ENCODE measurements at regions not wholly inside any gene's neighbourhood (a gene's known extent, or its start where the extent isn't known, plus 50 kb on each side); places are given as distances from the start of the nearest gene placed in this dataset.

GRCh38 chr11:45031912-45032519, 81.3 kb upstream of the TP53I11 start:
- peak in 1 of 2 experiments; percentile 35 for DNase-seq (ENCODE audit: low read depth in 1 of 2, low spot score in 1 of 2)
- Histone ChIP-seq H3K27me3 (ENCODE audit: insufficient read depth, poor library complexity, severe bottlenecking) (no peaks in the 10 kb centered on the region), H3K27ac (replicated peaks) (no peak overlapping the region), H3K4me3 (replicated peaks; ENCODE audit: insufficient read depth, low read length) (no peak overlapping the region)
- TF ChIP-seq GABPA (IDR thresholded peaks at IDR 0.05; ENCODE audit: low read depth) (no peak), SPI1 (IDR thresholded peaks at IDR 0.05; ENCODE audit: borderline replicate concordance, low read depth) (peak; percentile 89), POLR2AphosphoS5 (IDR thresholded peaks at IDR 0.05; ENCODE audit: low read depth) (no peak), REST (IDR thresholded peaks at IDR 0.05; ENCODE audit: insufficient replicate concordance, low read depth) (no peak), CTCF (IDR thresholded peaks at IDR 0.05; ENCODE audit: insufficient read depth, low read length) (no peak)

- no peak for TF ChIP-seq POLR2AphosphoS5 (IDR thresholded peaks at IDR 0.05; ENCODE audit: low read depth)
- no peak for TF ChIP-seq SPI1 (IDR thresholded peaks at IDR 0.05; ENCODE audit: borderline replicate concordance, low read depth)
- no peak for TF ChIP-seq REST (IDR thresholded peaks at IDR 0.05; ENCODE audit: insufficient replicate concordance, low read depth)
- no peak for TF ChIP-seq GABPA (IDR thresholded peaks at IDR 0.05; ENCODE audit: low read depth)
- TF ChIP-seq CTCF (IDR thresholded peaks at IDR 0.05; ENCODE audit: insufficient read depth, low read length) = no peak
- DNase-seq (ENCODE audit: low read depth in 1 of 2, low spot score in 1 of 2) = no peak
- no peak overlapping the region for H3K4me3 ChIP-seq (replicated peaks; ENCODE audit: insufficient read depth, low read length)
- H3K27me3 ChIP-seq (ENCODE audit: insufficient read depth, poor library complexity, severe bottlenecking) = no peaks in the 10 kb centered on the region
- no peak overlapping the region for H3K27ac ChIP-seq (replicated peaks)
Observed at GRCh38 chr11:45035413-45035812, 84.7 kb upstream of the TP53I11 start.

- H3K27me3 ChIP-seq (ENCODE audit: insufficient read depth, poor library complexity, severe bottlenecking) = no peaks in the 10 kb centered on the region
- H3K27ac ChIP-seq (replicated peaks) = no peak overlapping the region
- TF ChIP-seq POLR2AphosphoS5 (IDR thresholded peaks at IDR 0.05; ENCODE audit: low read depth) (no peak), GABPA (IDR thresholded peaks at IDR 0.05; ENCODE audit: low read depth) (no peak), CTCF (IDR thresholded peaks at IDR 0.05; ENCODE audit: insufficient read depth, low read length) (no peak), REST (IDR thresholded peaks at IDR 0.05; ENCODE audit: insufficient replicate concordance, low read depth) (no peak), SPI1 (IDR thresholded peaks at IDR 0.05; ENCODE audit: borderline replicate concordance, low read depth) (no peak)
- H3K4me3 ChIP-seq (replicated peaks; ENCODE audit: insufficient read depth, low read length) = no peak overlapping the region
- DNase-seq (ENCODE audit: low read depth in 1 of 2, low spot score in 1 of 2) = no peak
Observed at GRCh38 chr11:45036010-45036409, 85.3 kb upstream of the TP53I11 start.

Measured in HL-60 (cell line).